Activated CD4-positive, alpha-beta memory T cell treated with anti-CD3 and anti-CD28 coated beads for 36 hours (primary cell): ENCODE measurements at regions not wholly inside any gene's neighbourhood (a gene's known extent, or its start where the extent isn't known, plus 50 kb on each side); places are given as distances from the start of the nearest gene placed in this dataset.
"Not testable (repeated sequence)": the region's sequence is repeated elsewhere in the genome, so short reads cannot be mapped to it uniquely, and the experiment has no call there.

Experiments used
- CTCF ChIA-PET: fragments of 350-600 bp; sonication (Branson Sonifier 250); formaldehyde crosslinking; loops from one replicate; lab custom pipeline; 2021; ENCODE audit warnings: antibody characterized with exemption, inconsistent platforms; lab: Charles Lee
- POLR2A ChIA-PET: fragments of 350-600 bp; sonication (Branson Sonifier 250); formaldehyde crosslinking; loops from one replicate; lab custom pipeline; 2021; ENCODE audit warnings: antibody characterized with exemption; lab: Charles Lee
- DNase-seq: peaks from one replicate; pipeline ENCODE4 v3.0.0-alpha.2; 2020
- H3K27ac Mint-ChIP-seq: one replicate; pipeline ENCODE4 v1.8.0; 2021; ENCODE audit warnings: mixed read lengths
- H3K27me3 Mint-ChIP-seq: one replicate; pipeline ENCODE4 v1.8.0; 2021; ENCODE audit warnings: mixed read lengths
- H3K36me3 Mint-ChIP-seq: one replicate; pipeline ENCODE4 v1.8.0; 2021; ENCODE audit warnings: mixed read lengths
- H3K4me1 Mint-ChIP-seq: one replicate; pipeline ENCODE4 v1.8.0; 2021; ENCODE audit warnings: low read depth, mixed read lengths
- H3K4me3 Mint-ChIP-seq: one replicate; pipeline ENCODE4 v1.8.0; 2021; ENCODE audit warnings: mild to moderate bottlenecking, mixed read lengths
- H3K9me3 Mint-ChIP-seq: one replicate; pipeline ENCODE4 v1.8.0; 2021; ENCODE audit warnings: mixed read lengths
- intact Hi-C: fragments of 100-400 bp; cut with micrococcal nuclease; formaldehyde crosslinking; loops from one replicate; pipeline ENCODE4 v1.15.1; 2023

- DNase-seq, result no peak
- POLR2A ChIA-PET, result no interaction called here
- CTCF ChIA-PET, result no interaction called here
These were observed 236.0 kb upstream of the POGK start for GRCh38 chr1:166603296-166603695.

DNA sequence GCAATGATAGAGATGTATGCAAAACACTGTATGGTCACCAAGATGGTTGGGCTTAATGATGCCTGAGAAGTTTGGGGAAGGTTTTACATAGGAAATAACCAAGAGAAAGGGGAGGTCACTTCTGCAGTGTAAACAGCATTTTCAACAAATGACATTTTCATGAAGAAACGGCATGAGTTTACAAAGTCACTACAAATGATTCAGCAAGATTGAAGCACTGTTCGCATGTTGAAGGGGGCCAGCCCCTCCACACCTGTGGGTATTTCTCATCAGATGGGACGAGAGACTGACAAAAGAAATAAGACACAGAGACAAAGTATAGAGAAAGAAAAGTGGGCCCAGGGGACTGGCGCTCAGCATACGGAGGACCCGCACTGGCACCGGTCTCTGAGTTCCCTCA, 234.1 kb upstream of the POGK start:
- intact Hi-C loops, result no loop called here
- Mint-ChIP-seq H3K4me3 (no peak overlapping the region), H3K36me3 (no peaks in the 10 kb centered on the region), H3K27me3 (peaks cover 3% of the 10 kb centered on the region), H3K27ac (no peak overlapping the region), H3K4me1 (no peaks in the 10 kb centered on the region), H3K9me3 (no peaks in the 10 kb centered on the region)
- CTCF ChIA-PET, result no interaction called here
- no peak for DNase-seq
- POLR2A ChIA-PET, result no interaction called here

More at GRCh38 chr1:166603296-166603695, 236.0 kb upstream of the POGK start:
- Mint-ChIP-seq H3K4me3 (no peak overlapping the region), H3K27me3 (peaks cover 4% of the 10 kb centered on the region), H3K36me3 (no peaks in the 10 kb centered on the region), H3K9me3 (no peaks in the 10 kb centered on the region), H3K27ac (no peak overlapping the region), H3K4me1 (no peaks in the 10 kb centered on the region)
- intact Hi-C loops, result no loop called here

- POLR2A ChIA-PET, result no interaction called here
- Mint-ChIP-seq H3K36me3 (no peaks in the 10 kb centered on the region), H3K4me1 (no peaks in the 10 kb centered on the region), H3K27ac (no peak overlapping the region), H3K9me3 (no peaks in the 10 kb centered on the region), H3K4me3 (no peak overlapping the region), H3K27me3 (no peaks in the 10 kb centered on the region)
- intact Hi-C loops, result no loop called here
- CTCF ChIA-PET, result no interaction called here
- no peak for DNase-seq
These were observed 226.4 kb upstream of the POGK start for GRCh38 chr1:166612886-166613285.

DNA sequence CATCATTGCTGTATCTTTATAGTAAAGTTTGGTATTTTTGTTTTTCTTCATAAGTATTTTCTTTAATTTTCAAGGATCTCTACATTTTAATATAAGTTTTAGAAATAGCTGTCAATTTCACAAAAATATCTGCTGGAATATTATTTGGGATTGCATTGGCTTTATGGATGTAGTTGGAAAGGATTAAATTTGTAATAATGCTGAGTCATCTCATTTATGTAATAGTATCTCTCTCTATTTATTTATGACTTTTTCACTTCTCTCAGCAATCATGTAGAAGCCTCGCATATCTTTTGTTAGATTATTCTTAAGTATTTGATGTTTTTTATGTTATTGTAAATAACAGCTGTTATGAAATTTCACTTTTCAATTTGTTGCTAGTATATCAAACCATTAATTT, 223.1 kb upstream of the POGK start:
- DNase-seq, result no peak
- Mint-ChIP-seq H3K27ac (no peak overlapping the region), H3K27me3 (peaks cover 1% of the 10 kb centered on the region), H3K4me3 (no peak overlapping the region), H3K36me3 (no peaks in the 10 kb centered on the region), H3K4me1 (no peaks in the 10 kb centered on the region), H3K9me3 (no peaks in the 10 kb centered on the region)
- ChIA-PET CTCF (no interaction called here), POLR2A (no interaction called here)
- intact Hi-C loops, result no loop called here

GRCh38 chr1:166626711-166627110, 212.6 kb upstream of the POGK start:
- H3K4me3 Mint-ChIP-seq, result no peak overlapping the region
- intact Hi-C loops, result no loop called here
- ChIA-PET CTCF (no interaction called here), POLR2A (no interaction called here)
- H3K36me3 Mint-ChIP-seq, result no peaks in the 10 kb centered on the region
- no peaks in the 10 kb centered on the region for H3K4me1 Mint-ChIP-seq
- no peaks in the 10 kb centered on the region for H3K9me3 Mint-ChIP-seq
- H3K27ac Mint-ChIP-seq, result no peak overlapping the region
- no peak for DNase-seq
- H3K27me3 Mint-ChIP-seq, result peaks cover 2% of the 10 kb centered on the region

DNA sequence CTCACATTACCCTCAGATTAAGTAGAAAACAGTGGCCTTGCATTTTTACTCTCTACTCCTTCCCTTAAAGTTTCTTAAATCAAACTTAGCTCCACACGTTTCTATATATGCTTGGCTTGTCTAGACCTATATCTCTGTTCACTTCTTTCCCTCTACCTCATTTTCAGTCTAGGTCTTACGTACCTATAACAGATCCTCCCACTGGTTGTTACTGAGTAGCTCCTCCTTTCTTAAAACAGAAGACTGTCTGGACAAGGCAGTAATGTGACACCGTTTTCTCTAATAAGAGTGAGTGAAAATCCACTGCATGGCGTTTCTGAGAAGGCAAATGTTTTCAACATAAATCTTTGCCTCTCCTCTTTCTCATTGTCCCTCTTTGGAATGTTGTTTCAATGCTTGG, 211.7 kb upstream of the POGK start:
- no peaks in the 10 kb centered on the region for H3K9me3 Mint-ChIP-seq
- no peaks in the 10 kb centered on the region for H3K4me1 Mint-ChIP-seq
- POLR2A ChIA-PET, result no interaction called here
- CTCF ChIA-PET, result no interaction called here
- no peaks in the 10 kb centered on the region for H3K27me3 Mint-ChIP-seq
- no peak for DNase-seq
- no peak overlapping the region for H3K4me3 Mint-ChIP-seq
- no peaks in the 10 kb centered on the region for H3K36me3 Mint-ChIP-seq
- intact Hi-C loops, result no loop called here
- no peak overlapping the region for H3K27ac Mint-ChIP-seq

- POLR2A ChIA-PET, result no interaction called here
- CTCF ChIA-PET, result no interaction called here
These were observed 211.0 kb upstream of the POGK start for GRCh38 chr1:166628259-166628658.

GRCh38 chr1:166629946-166630345, 209.3 kb upstream of the POGK start:
- CTCF ChIA-PET, result no interaction called here
- no peak for DNase-seq
- Mint-ChIP-seq H3K36me3 (no peaks in the 10 kb centered on the region), H3K4me1 (no peaks in the 10 kb centered on the region), H3K4me3 (no peak overlapping the region), H3K27me3 (peaks cover 4% of the 10 kb centered on the region), H3K27ac (no peak overlapping the region), H3K9me3 (no peaks in the 10 kb centered on the region)
- POLR2A ChIA-PET, result no interaction called here
- intact Hi-C loops, result no loop called here

More at GRCh38 chr1:166628259-166628658, 211.0 kb upstream of the POGK start:
- intact Hi-C loops, result no loop called here
- no peak for DNase-seq
- Mint-ChIP-seq H3K27me3 (no peaks in the 10 kb centered on the region), H3K4me1 (no peaks in the 10 kb centered on the region), H3K36me3 (no peaks in the 10 kb centered on the region), H3K9me3 (no peaks in the 10 kb centered on the region), H3K4me3 (no peak overlapping the region), H3K27ac (no peak overlapping the region)

- no peak overlapping the region for H3K4me3 Mint-ChIP-seq
- peaks cover 7% of the 10 kb centered on the region for H3K27me3 Mint-ChIP-seq
- H3K4me1 Mint-ChIP-seq, result no peaks in the 10 kb centered on the region
- DNase-seq, result no peak
- intact Hi-C loops, result no loop called here
- ChIA-PET CTCF (no interaction called here), POLR2A (no interaction called here)
- H3K36me3 Mint-ChIP-seq, result no peaks in the 10 kb centered on the region
- no peaks in the 10 kb centered on the region for H3K9me3 Mint-ChIP-seq
- no peak overlapping the region for H3K27ac Mint-ChIP-seq
These were observed 208.9 kb upstream of the POGK start for GRCh38 chr1:166630369-166630768.

- no peaks in the 10 kb centered on the region for H3K36me3 Mint-ChIP-seq
- DNase-seq, result no peak
- H3K4me3 Mint-ChIP-seq, result no peak overlapping the region
- no peaks in the 10 kb centered on the region for H3K9me3 Mint-ChIP-seq
- intact Hi-C loops, result no loop called here
- peaks cover 13% of the 10 kb centered on the region for H3K27me3 Mint-ChIP-seq
- H3K4me1 Mint-ChIP-seq, result no peaks in the 10 kb centered on the region
- CTCF ChIA-PET, result no interaction called here
- POLR2A ChIA-PET, result no interaction called here
- H3K27ac Mint-ChIP-seq, result no peak overlapping the region
These were observed 201.1 kb upstream of the POGK start for GRCh38 chr1:166638137-166638536.

- H3K27me3 Mint-ChIP-seq, DNase-seq, H3K9me3 Mint-ChIP-seq, CTCF ChIA-PET, H3K27ac Mint-ChIP-seq, POLR2A ChIA-PET, H3K4me1 Mint-ChIP-seq, H3K4me3 Mint-ChIP-seq, intact Hi-C loops, H3K36me3 Mint-ChIP-seq: not testable (repeated sequence)
These were observed 182.0 kb upstream of the POGK start for GRCh38 chr1:166657228-166657627.

DNA sequence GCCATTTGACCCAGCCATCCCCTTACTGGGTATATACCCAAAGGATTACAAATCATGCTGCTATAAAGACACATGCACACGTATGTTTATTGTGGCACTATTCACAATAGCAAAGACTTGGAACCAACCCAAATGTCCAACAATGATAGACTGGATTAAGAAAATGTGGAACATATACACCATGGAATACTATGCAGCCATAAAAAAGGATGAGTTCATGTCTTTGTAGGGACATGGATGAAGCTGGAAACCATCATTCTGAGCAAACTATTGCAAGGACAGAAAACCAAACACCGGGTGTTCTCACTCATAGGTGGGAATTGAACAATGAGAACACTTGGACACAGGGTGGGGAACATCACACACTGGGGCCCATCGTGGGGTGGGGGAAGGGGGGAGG, 172.5 kb upstream of the POGK start:
- CTCF ChIA-PET, H3K36me3 Mint-ChIP-seq, H3K4me3 Mint-ChIP-seq, intact Hi-C loops, H3K9me3 Mint-ChIP-seq, H3K4me1 Mint-ChIP-seq, DNase-seq, POLR2A ChIA-PET, H3K27me3 Mint-ChIP-seq, H3K27ac Mint-ChIP-seq: not testable (repeated sequence)

DNA sequence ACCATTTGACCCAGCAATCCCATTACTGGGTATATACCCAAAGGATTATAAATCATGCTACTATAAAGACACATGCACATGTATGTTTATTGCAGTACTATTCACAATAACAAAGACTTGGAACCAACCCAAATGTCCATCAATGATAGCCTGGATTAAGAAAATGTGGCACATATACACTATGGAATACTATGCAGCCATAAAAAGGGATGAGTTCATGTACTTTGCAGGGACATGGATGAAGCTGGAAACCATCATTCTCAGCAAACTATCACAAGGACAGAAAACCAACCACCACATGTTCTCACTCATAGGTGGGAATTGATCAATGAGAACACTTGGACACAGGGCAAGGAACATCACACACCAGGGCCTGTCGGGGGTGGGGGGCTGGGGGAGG, 171.7 kb upstream of the POGK start:
- DNase-seq, H3K27ac Mint-ChIP-seq, H3K4me3 Mint-ChIP-seq, H3K36me3 Mint-ChIP-seq, H3K27me3 Mint-ChIP-seq, CTCF ChIA-PET, POLR2A ChIA-PET, H3K4me1 Mint-ChIP-seq, H3K9me3 Mint-ChIP-seq, intact Hi-C loops: not testable (repeated sequence)

DNA sequence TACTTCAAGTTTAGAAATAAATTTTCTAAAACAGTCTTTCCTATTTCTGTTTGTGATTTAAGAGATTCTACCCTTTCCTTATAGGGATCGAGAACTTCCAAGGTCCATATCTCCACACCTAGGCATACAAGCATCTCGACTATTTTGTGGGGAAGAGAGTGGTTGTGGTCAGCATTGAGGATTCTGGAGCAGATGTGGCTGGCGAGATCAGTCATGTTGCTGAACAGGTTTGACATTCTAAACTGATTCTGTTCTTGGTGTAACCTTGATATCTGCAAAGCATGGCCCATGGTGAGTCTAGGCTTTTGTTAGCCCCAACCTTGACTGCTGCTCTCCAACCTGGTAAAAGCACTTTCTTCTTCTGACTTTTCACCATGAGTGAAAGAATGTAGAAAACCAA, 167.6 kb upstream of the POGK start:
- CTCF ChIA-PET, result no interaction called here
- no peak for DNase-seq
- peaks cover 3% of the 10 kb centered on the region for H3K27me3 Mint-ChIP-seq
- POLR2A ChIA-PET, result no interaction called here
- peaks cover 10% of the 10 kb centered on the region for H3K4me1 Mint-ChIP-seq
- intact Hi-C loops, result no loop called here
- no peak overlapping the region for H3K27ac Mint-ChIP-seq
- no peak overlapping the region for H3K4me3 Mint-ChIP-seq
- no peaks in the 10 kb centered on the region for H3K9me3 Mint-ChIP-seq
- H3K36me3 Mint-ChIP-seq, result no peaks in the 10 kb centered on the region
